Gastrocnemius medialis (tissue), 4 donors: ENCODE measurements at regions not wholly inside any gene's neighbourhood (a gene's known extent, or its start where the extent isn't known, plus 50 kb on each side); places are given as distances from the start of the nearest gene placed in this dataset.

Experiments used
- ATAC-seq, 2 donors: fragments of 150-250 bp; one replicate each; pipeline ENCODE4 v1.9.1; 2016
- DNase-seq, 2 donors: peaks; one replicate each; pipeline ENCODE4 v3.0.0-alpha.2; 2019
- H3K27ac ChIP-seq, 4 donors: fragments of 200-600 bp; sonication (generic); 1 replicate in 1 of 4; 2 replicates in 3 of 4; pipeline ENCODE4 v1.5.1; 2016 to 2018; ENCODE audit warnings: mild to moderate bottlenecking in 2 of 4, moderate library complexity in 1 of 4
- H3K27me3 ChIP-seq, 3 donors: fragments of 200-600 bp; sonication (generic) in 2 of 3; 1 replicate in 1 of 3; 2 replicates in 2 of 3; pipeline versions ENCODE4 v1.5.1 to v1.6.0; 2016 to 2019; ENCODE audit warnings: mild to moderate bottlenecking in 1 of 3, moderate library complexity in 1 of 3
- H3K36me3 ChIP-seq, 2 donors: fragments of 200-600 bp; sonication (generic) in 1 of 2; one replicate each; pipeline ENCODE4 v1.5.1; 2017 to 2018
- H3K4me1 ChIP-seq, 2 donors: fragments of 200-600 bp; sonication (generic) in 1 of 2; one replicate each; pipeline ENCODE4 v1.5.1; 2016 to 2017; ENCODE audit warnings: mild to moderate bottlenecking in 2 of 2
- H3K4me3 ChIP-seq, 4 donors: fragments of 200-600 bp; sonication (generic) in 3 of 4; 1 replicate in 1 of 4; 2 replicates in 3 of 4; pipeline ENCODE4 v1.5.1; 2016 to 2019; ENCODE audit warnings: mild to moderate bottlenecking in 2 of 4
- H3K9me3 ChIP-seq, 3 donors: fragments of 200-600 bp; sonication (generic) in 2 of 3; 1 replicate in 1 of 3; 2 replicates in 2 of 3; pipeline ENCODE4 v1.5.1; 2016 to 2019
- CTCF ChIP-seq, 5 experiments: fragments of 450-650 bp in 3 of 5; fragments of 200-600 bp in 2 of 5; sonication (generic) in 2 of 5; IDR thresholded peaks in 4 of 5; conservative IDR thresholded peaks in 1 of 5; 1 replicate in 4 of 5; 2 replicates in 1 of 5; pipeline ENCODE4 v1.5.1; 2016 to 2019; ENCODE audit warnings: antibody characterized with exemption in 5 of 5, mild to moderate bottlenecking in 3 of 5, moderate library complexity in 3 of 5
- POLR2A ChIP-seq, 2 donors: fragments of 450-650 bp; IDR thresholded peaks; one replicate each; pipeline ENCODE4 v1.6.1; 2017; ENCODE audit warnings: antibody characterized with exemption in 2 of 2, mild to moderate bottlenecking in 2 of 2, moderate library complexity in 2 of 2
- in situ Hi-C, 4 donors: fragments of 200-750 bp; cut with MboI; loops; one replicate each; pipeline versions ENCODE4 v1.15.0 to v1.8.0; 2017; ENCODE audit warnings: low sequenced_read_pairs in 4 of 4
- intact Hi-C: fragments of 100-400 bp; cut with DNase I; formaldehyde crosslinking; loops from one replicate; pipeline ENCODE4 v1.15.1; 2023; ENCODE audit warnings: low total_unique reads

- Histone ChIP-seq H3K27ac (peak overlapping the region; percentile 77 to 89 (median 86)), H3K9me3 (no peaks in the 10 kb centered on the region), H3K36me3 (no peaks in the 10 kb centered on the region), H3K4me3 (no peak overlapping the region), H3K27me3 (no peaks in the 10 kb centered on the region), H3K4me1 (peaks cover 25 to 34% of the 10 kb centered on the region in 2 donors)
- DNase-seq (peak; percentile 40 to 45), ATAC-seq (peak; percentile 93 to 99)
- TF ChIP-seq POLR2A (IDR thresholded peaks at IDR 0.05) (peak in 1 of 2 donors; percentile 26), CTCF (IDR thresholded peaks at IDR 0.05 in 4 of 5, conservative IDR thresholded peaks at IDR 0.05 in 1 of 5) (no peak)
- intact Hi-C loops (loop anchor here (1.0 to 5.0 kb wide), 3 partner anchors 45 to 217 kb away; no protein-coding TSS in a partner anchor), in situ Hi-C loops (no loop called here)
These were observed 216.1 kb downstream of the NUAK1 start for GRCh38 chr12:105922670-105923102.

- peaks cover 25 to 34% of the 10 kb centered on the region in 2 donors for H3K4me1 ChIP-seq
- intact Hi-C loops (loop anchor here (5.0 kb wide), 1 partner anchor 43 kb away; no protein-coding TSS in a partner anchor), in situ Hi-C loops (no loop called here)
- no peak overlapping the region for H3K4me3 ChIP-seq
- H3K27me3 ChIP-seq = no peaks in the 10 kb centered on the region
- TF ChIP-seq CTCF (IDR thresholded peaks at IDR 0.05 in 4 of 5, conservative IDR thresholded peaks at IDR 0.05 in 1 of 5) = no peak
- TF ChIP-seq POLR2A (IDR thresholded peaks at IDR 0.05) = no peak
- ATAC-seq (no peak), DNase-seq (no peak)
- no peak overlapping the region for H3K27ac ChIP-seq
- H3K36me3 ChIP-seq = no peaks in the 10 kb centered on the region
- H3K9me3 ChIP-seq = no peaks in the 10 kb centered on the region
These were observed 214.1 kb downstream of the NUAK1 start for GRCh38 chr12:105924526-105925208.

- no peak for TF ChIP-seq POLR2A (IDR thresholded peaks at IDR 0.05)
- no peak for TF ChIP-seq CTCF (IDR thresholded peaks at IDR 0.05 in 4 of 5, conservative IDR thresholded peaks at IDR 0.05 in 1 of 5)
- in situ Hi-C loops (no loop called here), intact Hi-C loops (no loop called here)
- ATAC-seq (no peak), DNase-seq (no peak)
- Histone ChIP-seq H3K9me3 (no peaks in the 10 kb centered on the region), H3K27me3 (no peaks in the 10 kb centered on the region), H3K27ac (no peak overlapping the region), H3K4me1 (peaks cover 10 to 12% of the 10 kb centered on the region in 2 donors), H3K36me3 (no peaks in the 10 kb centered on the region), H3K4me3 (no peak overlapping the region)
These were observed 211.2 kb downstream of the NUAK1 start for GRCh38 chr12:105927564-105927963.

- Histone ChIP-seq H3K27me3 (no peaks in the 10 kb centered on the region), H3K4me3 (no peak overlapping the region), H3K9me3 (no peaks in the 10 kb centered on the region), H3K4me1 (peaks cover under 1 to 3% of the 10 kb centered on the region in 2 donors), H3K36me3 (no peaks in the 10 kb centered on the region), H3K27ac (no peak overlapping the region)
- intact Hi-C loops = no loop called here
- TF ChIP-seq CTCF (IDR thresholded peaks at IDR 0.05 in 4 of 5, conservative IDR thresholded peaks at IDR 0.05 in 1 of 5) = no peak
- no peak for TF ChIP-seq POLR2A (IDR thresholded peaks at IDR 0.05)
- in situ Hi-C loops = no loop called here
- DNase-seq = no peak
- no peak for ATAC-seq
These were observed 210.3 kb downstream of the NUAK1 start for GRCh38 chr12:105928436-105928835.
